Neural progenitor cell (in vitro differentiated cells): ENCODE measurements at regions not wholly inside any gene's neighbourhood (a gene's known extent, or its start where the extent isn't known, plus 50 kb on each side); places are given as distances from the start of the nearest gene placed in this dataset.

Source experiments
- DNase-seq: peaks from one replicate; pipeline ENCODE4 v3.0.0-alpha.2; 2016; ENCODE audit warnings: low spot score
- H2AFZ ChIP-seq: fragments of 200-600 bp; sonication (generic); replicated peaks from 2 replicates; pipeline ENCODE4 v1.6.1; 2016; ENCODE audit warnings: antibody characterized with exemption
- H3F3A ChIP-seq: fragments of 200-600 bp; sonication (generic); 2 replicates; pipeline ENCODE4 v1.6.1; 2016; ENCODE audit warnings: antibody characterized with exemption, low read depth
- H3K27ac ChIP-seq: fragments of 200-600 bp; sonication (generic); 2 replicates; pipeline ENCODE4 v1.5.1; 2016; ENCODE audit warnings: mild to moderate bottlenecking
- H3K27me3 ChIP-seq: fragments of 200-600 bp; sonication (generic); 2 replicates; pipeline ENCODE4 v1.6.1; 2016; ENCODE audit warnings: mild to moderate bottlenecking, moderate library complexity
- H3K36me3 ChIP-seq: fragments of 200-600 bp; sonication (generic); 2 replicates; pipeline ENCODE4 v1.5.1; 2016
- H3K4me1 ChIP-seq: fragments of 200-600 bp; sonication (generic); 2 replicates; pipeline ENCODE4 v1.6.1; 2016; ENCODE audit warnings: mixed run types
- H3K4me2 ChIP-seq: fragments of 200-600 bp; sonication (generic); 2 replicates; pipeline ENCODE4 v1.6.1; 2016
- H3K4me3 ChIP-seq: fragments of 200-600 bp; sonication (generic); 2 replicates; pipeline ENCODE4 v1.5.1; 2016
- H3K79me2 ChIP-seq: fragments of 200-600 bp; sonication (generic); 2 replicates; pipeline ENCODE4 v1.6.1; 2016; ENCODE audit warnings: low read depth
- H3K9ac ChIP-seq: fragments of 200-600 bp; sonication (generic); 2 replicates; pipeline ENCODE4 v1.6.1; 2016
- H3K9me3 ChIP-seq: fragments of 200-600 bp; sonication (generic); 2 replicates; pipeline ENCODE4 v1.5.1; 2016; ENCODE audit warnings: low read depth
- H4K20me1 ChIP-seq: fragments of 200-600 bp; sonication (generic); 2 replicates; pipeline ENCODE4 v1.6.1; 2016; ENCODE audit warnings: low read depth
- H3K27ac Mint-ChIP-seq: 3 replicates; pipeline ENCODE4 v1.8.0; 2021; ENCODE audit warnings: mixed read lengths
- H3K27me3 Mint-ChIP-seq: 2 replicates; pipeline ENCODE4 v1.8.0; 2022; ENCODE audit warnings: low read depth, mild to moderate bottlenecking, inconsistent platforms, moderate library complexity, mixed read lengths; ENCODE audit not compliant: insufficient read depth
- H3K36me3 Mint-ChIP-seq: 3 replicates; pipeline ENCODE4 v1.8.0; 2021; ENCODE audit warnings: mixed read lengths
- H3K4me1 Mint-ChIP-seq: 3 replicates; pipeline ENCODE4 v1.8.0; 2021; ENCODE audit warnings: mixed read lengths
- H3K4me3 Mint-ChIP-seq: 3 replicates; pipeline ENCODE4 v1.8.0; 2021; ENCODE audit warnings: mild to moderate bottlenecking, moderate library complexity, mixed read lengths
- H3K9me3 Mint-ChIP-seq: 3 replicates; pipeline ENCODE4 v1.8.0; 2020; ENCODE audit warnings: mixed read lengths
- EZH2 ChIP-seq: fragments of 200-600 bp; sonication (generic); IDR thresholded peaks from 2 replicates; pipeline ENCODE4 v1.6.1; 2017; ENCODE audit warnings: antibody characterized with exemption, mild to moderate bottlenecking, moderate library complexity
- EZH2phosphoT487 ChIP-seq: fragments of 200-600 bp; sonication (generic); IDR thresholded peaks from 2 replicates; pipeline ENCODE4 v1.6.1; 2017; ENCODE audit warnings: antibody characterized with exemption
- TF ChIP-seq, protein P1 (sequence below): fragments of 200-600 bp; sonication (generic); IDR thresholded peaks from 2 replicates; pipeline ENCODE4 v1.5.1; 2017; ENCODE audit warnings: antibody characterized with exemption, mild to moderate bottlenecking

DNA sequence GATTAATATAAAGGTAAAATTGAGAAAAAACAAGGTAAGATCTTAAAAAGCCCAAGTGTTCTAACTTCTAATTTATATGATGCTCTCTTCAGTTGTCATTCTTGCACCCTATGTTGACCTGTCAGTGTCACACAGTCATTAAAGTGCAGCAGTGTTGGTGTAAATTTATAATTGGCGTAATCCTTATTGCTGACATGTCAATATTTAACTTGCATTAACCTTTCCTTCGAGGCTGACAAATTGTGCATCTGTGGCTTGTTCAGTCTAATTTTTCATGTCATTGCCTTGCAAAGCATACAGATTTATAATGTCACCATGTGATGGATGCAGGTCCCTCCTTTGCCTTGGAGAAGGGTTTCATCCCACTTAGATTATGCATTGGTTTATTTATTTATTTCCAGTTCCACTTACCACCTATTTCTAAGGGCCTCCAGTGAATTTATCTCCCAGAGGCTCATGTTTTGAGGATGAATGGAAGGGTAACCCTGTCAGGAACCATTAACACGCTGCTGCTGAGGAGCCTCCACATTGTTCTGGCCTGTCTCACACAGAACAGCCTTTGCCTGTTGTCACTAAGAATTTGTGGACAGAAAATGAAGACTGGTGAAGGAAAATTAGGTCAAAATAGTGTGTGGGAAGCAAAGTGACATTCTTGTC lies 1098.5 kb upstream of the LCORL start:
- Mint-ChIP-seq H3K27me3 (no peaks in the 10 kb centered on the region), H3K4me1 (peaks cover 5% of the 10 kb centered on the region), H3K27ac (no peak overlapping the region), H3K36me3 (no peaks in the 10 kb centered on the region), H3K9me3 (no peaks in the 10 kb centered on the region), H3K4me3 (no peak overlapping the region)
- Histone ChIP-seq H3K36me3 (no peaks in the 10 kb centered on the region), H3K79me2 (no peaks in the 10 kb centered on the region), H3K9me3 (no peaks in the 10 kb centered on the region), H3K9ac (no peak overlapping the region), H3F3A (no peaks in the 10 kb centered on the region), H4K20me1 (no peaks in the 10 kb centered on the region), H3K27ac (no peak overlapping the region), H3K4me2 (no peak overlapping the region), H3K27me3 (no peaks in the 10 kb centered on the region), H3K4me1 (no peaks in the 10 kb centered on the region), H3K4me3 (no peak overlapping the region), H2AFZ (no peak overlapping the region)
- TF ChIP-seq, protein P1, sequence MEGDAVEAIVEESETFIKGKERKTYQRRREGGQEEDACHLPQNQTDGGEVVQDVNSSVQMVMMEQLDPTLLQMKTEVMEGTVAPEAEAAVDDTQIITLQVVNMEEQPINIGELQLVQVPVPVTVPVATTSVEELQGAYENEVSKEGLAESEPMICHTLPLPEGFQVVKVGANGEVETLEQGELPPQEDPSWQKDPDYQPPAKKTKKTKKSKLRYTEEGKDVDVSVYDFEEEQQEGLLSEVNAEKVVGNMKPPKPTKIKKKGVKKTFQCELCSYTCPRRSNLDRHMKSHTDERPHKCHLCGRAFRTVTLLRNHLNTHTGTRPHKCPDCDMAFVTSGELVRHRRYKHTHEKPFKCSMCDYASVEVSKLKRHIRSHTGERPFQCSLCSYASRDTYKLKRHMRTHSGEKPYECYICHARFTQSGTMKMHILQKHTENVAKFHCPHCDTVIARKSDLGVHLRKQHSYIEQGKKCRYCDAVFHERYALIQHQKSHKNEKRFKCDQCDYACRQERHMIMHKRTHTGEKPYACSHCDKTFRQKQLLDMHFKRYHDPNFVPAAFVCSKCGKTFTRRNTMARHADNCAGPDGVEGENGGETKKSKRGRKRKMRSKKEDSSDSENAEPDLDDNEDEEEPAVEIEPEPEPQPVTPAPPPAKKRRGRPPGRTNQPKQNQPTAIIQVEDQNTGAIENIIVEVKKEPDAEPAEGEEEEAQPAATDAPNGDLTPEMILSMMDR, result no peak
- no peak for TF ChIP-seq EZH2phosphoT487
- no peak for TF ChIP-seq EZH2
- DNase-seq, result no peak

DNA sequence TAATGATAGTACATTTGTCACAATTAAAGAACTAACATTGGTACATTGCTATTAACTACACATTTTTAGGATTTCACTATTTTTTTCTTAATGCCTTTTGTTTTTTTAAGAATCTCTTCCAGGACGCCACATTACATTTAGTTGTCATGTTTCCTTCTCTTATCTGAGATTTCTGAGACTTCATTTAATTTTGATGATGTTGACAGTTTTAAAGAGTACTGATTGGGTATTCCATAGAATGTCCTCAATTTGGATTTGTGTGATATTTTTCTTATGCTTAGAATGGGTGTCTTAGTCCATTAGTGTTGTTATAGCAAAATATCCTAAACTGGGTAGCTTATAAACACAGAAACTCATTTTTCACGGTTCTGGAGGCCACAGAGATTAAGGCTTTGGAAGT lies 1095.5 kb upstream of the LCORL start:
- Histone ChIP-seq H3K4me3 (no peak overlapping the region), H3K9me3 (no peaks in the 10 kb centered on the region), H3K79me2 (no peaks in the 10 kb centered on the region), H3K27me3 (no peaks in the 10 kb centered on the region), H2AFZ (no peak overlapping the region), H3K27ac (no peak overlapping the region), H3K4me2 (no peak overlapping the region), H4K20me1 (no peaks in the 10 kb centered on the region), H3K9ac (no peak overlapping the region), H3K4me1 (no peaks in the 10 kb centered on the region), H3K36me3 (no peaks in the 10 kb centered on the region), H3F3A (no peaks in the 10 kb centered on the region)
- Mint-ChIP-seq H3K4me1 (peaks cover 5% of the 10 kb centered on the region), H3K36me3 (no peaks in the 10 kb centered on the region), H3K27me3 (no peaks in the 10 kb centered on the region), H3K9me3 (no peaks in the 10 kb centered on the region), H3K4me3 (no peak overlapping the region), H3K27ac (no peak overlapping the region)
- TF ChIP-seq, protein P1, result no peak
- TF ChIP-seq EZH2, result no peak
- no peak for TF ChIP-seq EZH2phosphoT487
- no peak for DNase-seq

DNA sequence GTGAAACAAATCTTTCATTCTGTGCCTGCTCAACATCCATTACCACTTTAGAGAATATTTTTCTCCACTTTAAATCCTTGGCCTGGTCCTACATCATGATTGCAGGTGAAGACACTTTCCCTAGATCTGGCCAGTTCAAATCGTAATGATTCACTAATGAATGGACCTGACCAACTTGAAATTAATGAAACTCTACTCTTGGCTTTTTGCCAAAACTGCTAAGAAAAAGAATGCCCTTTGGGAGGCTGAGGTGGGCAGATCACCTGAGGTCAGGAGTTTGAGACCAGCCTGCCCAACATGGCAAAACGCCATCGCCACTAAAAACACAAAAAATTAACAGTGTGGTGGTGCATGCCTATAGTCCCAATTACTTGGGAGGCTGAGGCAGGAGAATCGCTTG lies 1082.6 kb upstream of the LCORL start:
- Mint-ChIP-seq H3K4me3 (no peak overlapping the region), H3K27me3 (peaks cover 2% of the 10 kb centered on the region), H3K4me1 (no peaks in the 10 kb centered on the region), H3K9me3 (peaks cover 7% of the 10 kb centered on the region), H3K36me3 (no peaks in the 10 kb centered on the region), H3K27ac (no peak overlapping the region)
- H3K9ac ChIP-seq, result no peak overlapping the region
- H4K20me1 ChIP-seq, result no peaks in the 10 kb centered on the region
- no peak overlapping the region for H3K27ac ChIP-seq
- no peaks in the 10 kb centered on the region for H3K9me3 ChIP-seq
- no peak overlapping the region for H3K4me3 ChIP-seq
- H3K4me2 ChIP-seq, result no peak overlapping the region
- H3K36me3 ChIP-seq, result no peaks in the 10 kb centered on the region
- TF ChIP-seq, protein P1, result no peak
- no peak for TF ChIP-seq EZH2phosphoT487
- no peak for TF ChIP-seq EZH2
- H3K4me1 ChIP-seq, result no peaks in the 10 kb centered on the region
- H2AFZ ChIP-seq, result no peak overlapping the region
- H3K27me3 ChIP-seq, result no peaks in the 10 kb centered on the region
- DNase-seq, result no peak
- no peaks in the 10 kb centered on the region for H3F3A ChIP-seq
- H3K79me2 ChIP-seq, result no peaks in the 10 kb centered on the region
